NT2/D1 (cell line): ENCODE measurements at regions not wholly inside any gene's neighbourhood (a gene's known extent, or its start where the extent isn't known, plus 50 kb on each side); places are given as distances from the start of the nearest gene placed in this dataset.
"Not testable (repeated sequence)": the region's sequence is repeated elsewhere in the genome, so short reads cannot be mapped to it uniquely, and the experiment has no call there.

Experiments
- DNase-seq: peaks from one replicate; pipeline ENCODE4 v3.0.0-alpha.2; 2011; ENCODE audit warnings: low read depth, low spot score
- H3K27me3 ChIP-seq: 2 replicates; pipeline ENCODE4 v1.6.0; 2011; ENCODE audit warnings: mild to moderate bottlenecking; ENCODE audit not compliant: insufficient read length, insufficient read depth
- H3K36me3 ChIP-seq: 2 replicates; pipeline ENCODE4 v1.6.1; 2011; ENCODE audit warnings: mild to moderate bottlenecking, low read length, mixed read lengths; ENCODE audit not compliant: insufficient read depth, insufficient read length
- H3K4me1 ChIP-seq: 2 replicates; pipeline ENCODE4 v1.5.1; 2011; ENCODE audit not compliant: insufficient read depth, insufficient read length
- H3K4me3 ChIP-seq: 2 replicates; pipeline ENCODE4 v1.5.1; 2011; ENCODE audit warnings: low read depth; ENCODE audit not compliant: insufficient read length
- H3K9ac ChIP-seq: 2 replicates; pipeline ENCODE4 v1.6.0; 2011; ENCODE audit warnings: low read depth; ENCODE audit not compliant: insufficient read length
- H3K9me3 ChIP-seq: 2 replicates; pipeline ENCODE4 v1.5.1; 2011; ENCODE audit warnings: mild to moderate bottlenecking, low read length; ENCODE audit not compliant: insufficient read depth
- SUZ12 ChIP-seq: IDR thresholded peaks from 2 replicates; pipeline ENCODE4 v1.6.1; 2011; ENCODE audit not compliant: insufficient read length, insufficient read depth; ENCODE audit errors: extremely low read depth
- YY1 ChIP-seq: IDR thresholded peaks from 2 replicates; pipeline ENCODE4 v1.6.1; 2011; ENCODE audit not compliant: insufficient read length, insufficient read depth
- ZNF274 ChIP-seq: IDR thresholded peaks from 2 replicates; pipeline ENCODE4 v1.6.1; 2011; ENCODE audit warnings: mild to moderate bottlenecking, low read depth, low read length

DNA sequence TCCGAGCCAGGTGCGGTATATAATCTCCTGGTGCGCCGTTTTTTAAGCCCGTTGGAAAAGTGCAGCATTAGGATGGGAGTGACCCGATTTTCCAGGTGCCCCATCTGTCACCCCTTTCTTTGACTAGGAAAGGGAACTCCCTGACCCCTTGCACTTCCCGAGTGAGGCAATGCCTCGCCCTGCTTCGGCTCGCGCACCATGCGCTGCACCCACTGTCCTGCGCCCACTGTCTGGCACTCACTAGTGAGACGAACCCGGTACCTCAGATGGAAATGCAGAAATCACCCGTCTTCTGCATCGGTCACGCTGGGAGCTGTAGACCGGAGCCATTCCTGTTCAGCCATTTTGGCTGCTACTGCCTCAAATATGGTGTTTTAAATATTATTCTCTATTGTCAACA, 198.0 kb downstream of the MEIS1 start:
- not testable (repeated sequence) for H3K4me3 ChIP-seq, H3K9me3 ChIP-seq, DNase-seq, H3K36me3 ChIP-seq, H3K9ac ChIP-seq, H3K4me1 ChIP-seq, H3K27me3 ChIP-seq

DNA sequence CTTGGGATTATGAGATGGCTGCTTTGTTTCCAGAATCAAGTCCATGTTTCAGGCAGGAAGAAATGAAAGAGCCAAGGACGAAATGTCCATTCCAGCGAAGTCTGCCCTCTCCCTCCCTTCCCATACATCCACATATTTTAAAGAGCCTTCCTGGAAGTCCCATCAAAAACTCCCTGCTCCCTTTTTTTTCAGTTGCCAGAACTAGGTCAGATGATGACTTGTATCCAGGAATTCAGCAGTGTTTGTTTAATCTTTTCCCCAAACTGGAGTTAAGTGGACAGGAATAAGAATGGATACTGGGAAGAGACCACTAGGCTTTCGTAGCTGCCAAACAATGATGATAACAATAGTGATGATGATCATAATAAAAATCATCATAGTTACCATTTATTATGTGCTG, 198.7 kb downstream of the MEIS1 start:
- Histone ChIP-seq H3K27me3 (no peaks in the 10 kb centered on the region), H3K4me1 (no peaks in the 10 kb centered on the region), H3K9me3 (peaks cover 8% of the 10 kb centered on the region; the same call in 1 of the 2 replicates), H3K36me3 (no peaks in the 10 kb centered on the region), H3K9ac (no peak overlapping the region), H3K4me3 (no peak overlapping the region)
- TF ChIP-seq ZNF274 (no peak), YY1 (no peak), SUZ12 (no peak)
- DNase-seq: no peak

DNA sequence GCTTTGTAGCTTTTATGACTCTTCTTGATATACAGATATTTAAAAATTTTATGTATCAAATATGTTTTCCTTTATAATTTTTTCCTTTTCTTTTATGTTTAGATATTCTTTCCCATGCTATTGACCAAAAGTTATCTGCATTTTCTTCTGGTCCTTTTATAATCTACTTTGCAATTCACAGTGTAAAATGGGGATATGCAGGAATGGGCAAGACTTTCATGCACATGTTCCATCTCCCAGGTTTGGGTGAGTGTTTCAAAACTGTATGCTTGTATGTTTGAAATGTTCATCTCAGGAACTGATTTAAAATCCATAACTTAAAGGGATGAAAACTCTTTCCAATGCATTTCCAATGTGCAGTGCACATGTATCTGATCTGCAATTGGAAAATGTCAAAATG, 199.9 kb downstream of the MEIS1 start:
- no peak for TF ChIP-seq YY1
- no peak for TF ChIP-seq SUZ12
- TF ChIP-seq ZNF274: no peak
- no peak overlapping the region for H3K4me3 ChIP-seq
- no peaks in the 10 kb centered on the region for H3K27me3 ChIP-seq
- H3K9ac ChIP-seq: no peak overlapping the region
- no peak for DNase-seq
- no peaks in the 10 kb centered on the region for H3K4me1 ChIP-seq
- H3K9me3 ChIP-seq: peaks cover 8% of the 10 kb centered on the region; the same call in 1 of the 2 replicates
- no peaks in the 10 kb centered on the region for H3K36me3 ChIP-seq

DNA sequence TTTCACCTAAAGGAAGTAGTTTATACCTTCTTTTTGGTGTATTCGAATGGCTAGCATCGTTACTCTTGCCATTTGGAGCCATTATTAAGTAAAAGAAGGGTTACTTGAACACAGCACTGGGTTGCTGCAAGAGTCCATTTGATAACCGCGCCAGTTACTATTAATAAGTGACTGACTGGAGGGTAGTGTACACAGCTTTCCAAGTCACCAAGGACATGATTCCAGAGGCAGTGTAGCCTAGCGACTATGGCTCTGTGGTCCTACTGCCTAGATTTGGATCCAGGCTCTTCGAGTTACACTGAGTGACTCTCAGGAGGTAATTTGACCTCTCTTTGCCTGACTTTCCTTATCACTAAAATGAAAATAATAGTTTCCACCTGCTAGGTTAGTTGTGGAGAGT, 206.8 kb downstream of the MEIS1 start:
- Histone ChIP-seq H3K4me3 (no peak overlapping the region), H3K9me3 (no peaks in the 10 kb centered on the region), H3K4me1 (no peaks in the 10 kb centered on the region), H3K27me3 (no peaks in the 10 kb centered on the region), H3K36me3 (no peaks in the 10 kb centered on the region), H3K9ac (no peak overlapping the region)
- TF ChIP-seq ZNF274: no peak
- no peak for TF ChIP-seq YY1
- no peak for TF ChIP-seq SUZ12
- DNase-seq: no peak

DNA sequence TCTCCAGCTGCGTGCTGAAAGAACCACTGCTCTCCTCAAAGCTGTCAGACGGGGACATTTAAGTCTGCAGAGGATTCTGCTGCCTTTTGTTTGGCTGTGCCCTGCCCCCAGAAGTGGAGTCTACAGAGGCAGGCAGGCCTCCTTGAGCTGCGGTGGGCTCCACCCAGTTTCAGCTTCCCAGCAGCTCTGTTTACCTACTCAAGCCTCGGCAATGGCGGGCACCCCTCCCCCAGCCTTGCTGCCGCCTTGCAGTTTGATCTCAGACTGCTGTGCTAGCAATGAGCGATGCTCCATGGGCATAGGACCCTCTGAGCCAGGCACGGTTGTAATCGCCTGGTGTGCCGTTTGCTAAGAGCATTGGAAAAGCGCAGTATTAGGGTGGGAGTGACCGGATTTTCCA, 213.2 kb downstream of the MEIS1 start:
- H3K36me3 ChIP-seq, H3K4me1 ChIP-seq, DNase-seq, H3K27me3 ChIP-seq, H3K9ac ChIP-seq, H3K4me3 ChIP-seq, H3K9me3 ChIP-seq: not testable (repeated sequence)

DNA sequence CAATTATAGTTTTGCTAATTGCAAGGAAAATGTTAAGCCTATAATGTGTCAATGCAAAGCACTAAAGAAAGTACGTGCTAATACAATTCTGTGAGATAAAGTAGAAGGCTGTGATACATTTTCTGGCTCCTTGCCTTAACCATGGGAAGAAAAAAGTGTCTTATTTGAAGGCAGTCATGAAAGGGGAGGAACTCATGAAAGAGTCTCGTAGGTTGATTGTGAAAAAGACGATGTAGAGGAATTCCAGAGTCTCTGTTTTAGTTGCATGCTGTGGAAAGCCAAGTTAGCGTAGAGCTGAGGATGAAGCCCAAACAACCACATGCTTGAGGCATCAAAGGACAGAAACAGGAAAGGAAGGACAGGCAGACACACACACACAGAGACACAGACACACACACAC, 214.1 kb downstream of the MEIS1 start:
- H3K4me3 ChIP-seq: no peak overlapping the region
- H3K4me1 ChIP-seq: no peaks in the 10 kb centered on the region
- H3K9ac ChIP-seq: no peak overlapping the region
- H3K27me3 ChIP-seq: no peaks in the 10 kb centered on the region
- TF ChIP-seq ZNF274: no peak
- no peak for TF ChIP-seq YY1
- no peak for TF ChIP-seq SUZ12
- no peak for DNase-seq
- no peaks in the 10 kb centered on the region for H3K36me3 ChIP-seq
- no peaks in the 10 kb centered on the region for H3K9me3 ChIP-seq

DNA sequence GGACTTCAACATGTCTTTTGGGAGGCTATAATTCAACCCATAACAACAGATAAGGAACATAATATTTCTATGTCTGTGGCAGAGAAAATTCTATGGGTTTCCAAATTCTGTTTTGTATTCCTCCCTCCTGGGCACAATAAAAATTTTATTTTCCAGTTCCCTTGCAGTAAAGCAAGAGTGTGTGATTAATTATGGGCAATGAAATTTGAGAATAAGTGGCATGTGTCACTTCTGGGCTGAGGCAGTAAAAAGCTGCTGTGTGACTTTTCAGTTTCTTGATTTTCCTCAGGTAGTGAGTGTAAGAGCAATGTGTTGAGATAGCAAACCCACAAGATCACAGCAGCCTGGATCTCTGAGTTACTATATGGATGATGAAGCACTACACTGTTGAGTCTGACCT, 216.4 kb downstream of the MEIS1 start:
- no peak for DNase-seq
- H3K4me1 ChIP-seq: no peaks in the 10 kb centered on the region
- no peaks in the 10 kb centered on the region for H3K36me3 ChIP-seq
- no peak overlapping the region for H3K4me3 ChIP-seq
- H3K27me3 ChIP-seq: no peaks in the 10 kb centered on the region
- TF ChIP-seq YY1 (no peak), ZNF274 (no peak), SUZ12 (no peak)
- H3K9me3 ChIP-seq: no peaks in the 10 kb centered on the region
- H3K9ac ChIP-seq: no peak overlapping the region

DNA sequence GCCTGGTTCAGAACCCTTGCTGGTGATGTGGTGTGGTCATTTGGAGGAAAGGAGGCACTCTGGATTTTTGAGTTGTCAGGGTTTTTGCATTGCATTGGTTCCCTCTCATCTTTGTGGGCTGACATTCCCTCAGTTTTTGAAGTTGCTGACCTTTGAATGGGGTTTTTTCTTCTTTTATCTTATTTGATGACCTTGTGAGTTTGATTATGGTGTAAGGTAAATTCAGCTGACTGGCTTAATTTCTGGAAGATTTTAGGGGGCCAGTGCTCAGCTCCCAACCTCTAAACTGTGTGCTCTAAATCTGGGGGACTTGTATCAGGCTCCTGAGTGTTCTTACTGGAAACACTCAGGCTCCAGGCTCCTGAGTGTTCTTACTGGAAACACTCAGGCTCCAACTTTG, 225.9 kb downstream of the MEIS1 start:
- Histone ChIP-seq H3K36me3 (no peaks in the 10 kb centered on the region), H3K4me3 (no peak overlapping the region), H3K9me3 (no peaks in the 10 kb centered on the region), H3K9ac (no peak overlapping the region), H3K27me3 (no peaks in the 10 kb centered on the region), H3K4me1 (no peaks in the 10 kb centered on the region)
- TF ChIP-seq ZNF274 (no peak), SUZ12 (no peak), YY1 (no peak)
- no peak for DNase-seq
